WTC11 (cell line): ENCODE measurements at regions not wholly inside any gene's neighbourhood (a gene's known extent, or its start where the extent isn't known, plus 50 kb on each side); places are given as distances from the start of the nearest gene placed in this dataset.

Experiments
- ATAC-seq: fragments of 200-7000 bp; cut with Tn5 transposase; 2 replicates; pipeline ENCODE4 v1.10.0; 2021; ENCODE audit warnings: mild to moderate bottlenecking, moderate library complexity
- CTCF ChIA-PET: fragments of 300-600 bp; sonication (Branson Sonifier 250); formaldehyde crosslinking; loops from one replicate; lab custom pipeline; 2021; ENCODE audit warnings: antibody characterized with exemption; lab: Charles Lee
- POLR2A ChIA-PET: fragments of 350-600 bp; sonication (Branson Sonifier 250); formaldehyde crosslinking; loops from one replicate; lab custom pipeline; 2021; ENCODE audit warnings: antibody characterized with exemption; lab: Charles Lee
- DNase-seq: peaks from one replicate; pipeline ENCODE4 v3.0.0; 2021; ENCODE audit warnings: low spot score
- H3K27ac Mint-ChIP-seq: 2 replicates; pipeline ENCODE4 v1.8.0; 2021; ENCODE audit warnings: mixed read lengths
- H3K27me3 Mint-ChIP-seq: 2 replicates; pipeline ENCODE4 v1.8.0; 2021; ENCODE audit warnings: low read depth, mild to moderate bottlenecking, moderate library complexity, mixed read lengths
- H3K36me3 Mint-ChIP-seq: 2 replicates; pipeline ENCODE4 v1.8.0; 2021; ENCODE audit warnings: mixed read lengths
- H3K4me1 Mint-ChIP-seq: 2 replicates; pipeline ENCODE4 v1.8.0; 2022; ENCODE audit warnings: mixed read lengths
- H3K4me3 Mint-ChIP-seq: 2 replicates; pipeline ENCODE4 v1.8.0; 2021; ENCODE audit warnings: mild to moderate bottlenecking, moderate library complexity, mixed read lengths
- H3K9me3 Mint-ChIP-seq: 2 replicates; pipeline ENCODE4 v1.8.0; 2021; ENCODE audit warnings: mixed read lengths
- ELF4 ChIP-seq: sonication (generic); formaldehyde crosslinking; IDR thresholded peaks from 2 replicates; pipeline ENCODE4 v1.8.1; 2022; ENCODE audit warnings: low read depth, mild to moderate bottlenecking, moderate library complexity, missing genetic modification reagents
- FOXK1 ChIP-seq: sonication (generic); formaldehyde crosslinking; IDR thresholded peaks from 2 replicates; pipeline ENCODE4 v1.8.0; 2022; ENCODE audit warnings: mild to moderate bottlenecking, moderate library complexity, missing genetic modification reagents
- GRHL2 ChIP-seq: fragments of 250-450 bp; sonication (Bioruptor Pico); IDR thresholded peaks from 2 replicates; pipeline ENCODE4 v1.8.0; 2022; ENCODE audit warnings: mild to moderate bottlenecking, moderate library complexity; ENCODE audit not compliant: insufficient replicate concordance, severe bottlenecking
- GTF2I ChIP-seq: fragments of 250-450 bp; sonication (Bioruptor Pico); conservative IDR thresholded peaks from 2 replicates; pipeline ENCODE4 v1.4.0; 2021; ENCODE audit warnings: mild to moderate bottlenecking
- NFYB ChIP-seq: sonication (generic); formaldehyde crosslinking; conservative IDR thresholded peaks from 2 replicates; pipeline ENCODE4 v1.8.0; 2022; ENCODE audit warnings: low read depth, missing genetic modification reagents
- PRDM15 ChIP-seq: sonication (generic); formaldehyde crosslinking; IDR thresholded peaks from 2 replicates; pipeline ENCODE4 v1.8.0; 2022; ENCODE audit warnings: missing genetic modification reagents
- RELA ChIP-seq: sonication (generic); formaldehyde crosslinking; IDR thresholded peaks from 2 replicates; pipeline ENCODE4 v1.8.1; 2022; ENCODE audit warnings: missing genetic modification reagents, mild to moderate bottlenecking, borderline replicate concordance
- RORB ChIP-seq: fragments of 250-450 bp; sonication (Bioruptor Pico); IDR thresholded peaks from 2 replicates; pipeline ENCODE4 v1.9.0; 2021; ENCODE audit warnings: mild to moderate bottlenecking
- SOX15 ChIP-seq: fragments of 250-450 bp; sonication (Bioruptor Pico); IDR thresholded peaks from 2 replicates; pipeline ENCODE4 v1.9.0; 2021; ENCODE audit warnings: mild to moderate bottlenecking
- TF ChIP-seq, protein P1 (sequence below): fragments of 250-450 bp; sonication (Bioruptor Pico); IDR thresholded peaks from 2 replicates; pipeline ENCODE4 v1.9.0; 2021; ENCODE audit warnings: mild to moderate bottlenecking, borderline replicate concordance
- TF ChIP-seq, protein P2 (sequence below): sonication (generic); formaldehyde crosslinking; IDR thresholded peaks from 2 replicates; pipeline ENCODE4 v1.8.1; 2023; ENCODE audit warnings: mild to moderate bottlenecking, missing genetic modification reagents, borderline replicate concordance

DNA sequence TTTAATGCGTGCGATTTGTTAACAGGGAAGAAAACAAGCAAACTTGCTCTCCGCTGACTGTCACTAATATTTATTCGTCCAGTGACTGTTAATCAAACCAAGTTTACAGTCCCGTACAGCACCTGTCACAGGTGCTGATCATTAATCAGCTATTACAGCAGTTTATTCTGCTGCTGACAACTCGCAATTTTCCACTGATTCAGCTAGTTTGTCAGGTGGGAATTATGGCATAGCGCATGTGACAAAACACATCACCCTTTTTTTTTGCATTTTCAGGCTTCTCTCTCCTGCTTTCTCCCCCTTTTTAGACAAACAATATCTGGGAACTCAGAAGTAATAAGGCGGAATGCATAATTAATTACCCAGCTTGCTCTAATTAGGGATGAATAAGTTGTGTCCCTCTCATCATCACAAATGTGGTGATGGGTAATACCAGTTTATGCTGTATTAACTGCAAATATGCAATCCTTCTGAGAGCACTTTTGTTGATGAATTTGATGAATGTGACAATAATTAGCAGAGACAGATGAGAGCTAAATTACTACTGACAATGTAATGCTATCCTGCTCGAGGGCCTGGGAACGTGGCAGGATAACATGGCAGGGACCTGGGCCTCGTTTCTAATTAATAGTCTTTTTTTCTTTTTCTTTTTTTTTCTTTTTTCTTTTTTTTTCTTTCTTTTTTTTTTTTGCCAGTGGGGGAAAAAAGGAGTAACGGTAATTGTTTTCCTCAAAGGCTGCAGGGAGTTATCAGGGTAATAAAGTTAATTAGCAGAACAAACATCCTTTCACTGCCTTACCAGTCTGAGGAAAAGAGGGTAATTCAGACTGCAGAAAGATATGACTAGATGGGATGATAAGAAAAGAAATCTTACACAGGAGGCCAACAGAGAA, 150.3 kb upstream of the SOX2 start (continued):
- TF ChIP-seq, protein P1, sequence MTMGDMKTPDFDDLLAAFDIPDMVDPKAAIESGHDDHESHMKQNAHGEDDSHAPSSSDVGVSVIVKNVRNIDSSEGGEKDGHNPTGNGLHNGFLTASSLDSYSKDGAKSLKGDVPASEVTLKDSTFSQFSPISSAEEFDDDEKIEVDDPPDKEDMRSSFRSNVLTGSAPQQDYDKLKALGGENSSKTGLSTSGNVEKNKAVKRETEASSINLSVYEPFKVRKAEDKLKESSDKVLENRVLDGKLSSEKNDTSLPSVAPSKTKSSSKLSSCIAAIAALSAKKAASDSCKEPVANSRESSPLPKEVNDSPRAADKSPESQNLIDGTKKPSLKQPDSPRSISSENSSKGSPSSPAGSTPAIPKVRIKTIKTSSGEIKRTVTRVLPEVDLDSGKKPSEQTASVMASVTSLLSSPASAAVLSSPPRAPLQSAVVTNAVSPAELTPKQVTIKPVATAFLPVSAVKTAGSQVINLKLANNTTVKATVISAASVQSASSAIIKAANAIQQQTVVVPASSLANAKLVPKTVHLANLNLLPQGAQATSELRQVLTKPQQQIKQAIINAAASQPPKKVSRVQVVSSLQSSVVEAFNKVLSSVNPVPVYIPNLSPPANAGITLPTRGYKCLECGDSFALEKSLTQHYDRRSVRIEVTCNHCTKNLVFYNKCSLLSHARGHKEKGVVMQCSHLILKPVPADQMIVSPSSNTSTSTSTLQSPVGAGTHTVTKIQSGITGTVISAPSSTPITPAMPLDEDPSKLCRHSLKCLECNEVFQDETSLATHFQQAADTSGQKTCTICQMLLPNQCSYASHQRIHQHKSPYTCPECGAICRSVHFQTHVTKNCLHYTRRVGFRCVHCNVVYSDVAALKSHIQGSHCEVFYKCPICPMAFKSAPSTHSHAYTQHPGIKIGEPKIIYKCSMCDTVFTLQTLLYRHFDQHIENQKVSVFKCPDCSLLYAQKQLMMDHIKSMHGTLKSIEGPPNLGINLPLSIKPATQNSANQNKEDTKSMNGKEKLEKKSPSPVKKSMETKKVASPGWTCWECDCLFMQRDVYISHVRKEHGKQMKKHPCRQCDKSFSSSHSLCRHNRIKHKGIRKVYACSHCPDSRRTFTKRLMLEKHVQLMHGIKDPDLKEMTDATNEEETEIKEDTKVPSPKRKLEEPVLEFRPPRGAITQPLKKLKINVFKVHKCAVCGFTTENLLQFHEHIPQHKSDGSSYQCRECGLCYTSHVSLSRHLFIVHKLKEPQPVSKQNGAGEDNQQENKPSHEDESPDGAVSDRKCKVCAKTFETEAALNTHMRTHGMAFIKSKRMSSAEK (CRISPR knock-in tag) = no peak
- TF ChIP-seq RORB (CRISPR knock-in tag) (no peak), FOXK1 (CRISPR knock-in tag) (no peak), ELF4 (CRISPR knock-in tag) (no peak)

GRCh38 chr3:181558870-181559269, 152.9 kb upstream of the SOX2 start:
- H3K9me3 Mint-ChIP-seq = no peaks in the 10 kb centered on the region
- ChIA-PET POLR2A (no interaction called here), CTCF (no interaction called here)
- TF ChIP-seq GRHL2 (CRISPR knock-in tag) = no peak
- TF ChIP-seq NFYB (CRISPR knock-in tag) = no peak
- no peak for TF ChIP-seq GTF2I (CRISPR knock-in tag)
- no peak for TF ChIP-seq PRDM15 (CRISPR knock-in tag)
- TF ChIP-seq SOX15 = no peak
- no peak for TF ChIP-seq RELA (CRISPR knock-in tag)
- TF ChIP-seq, protein P2, sequence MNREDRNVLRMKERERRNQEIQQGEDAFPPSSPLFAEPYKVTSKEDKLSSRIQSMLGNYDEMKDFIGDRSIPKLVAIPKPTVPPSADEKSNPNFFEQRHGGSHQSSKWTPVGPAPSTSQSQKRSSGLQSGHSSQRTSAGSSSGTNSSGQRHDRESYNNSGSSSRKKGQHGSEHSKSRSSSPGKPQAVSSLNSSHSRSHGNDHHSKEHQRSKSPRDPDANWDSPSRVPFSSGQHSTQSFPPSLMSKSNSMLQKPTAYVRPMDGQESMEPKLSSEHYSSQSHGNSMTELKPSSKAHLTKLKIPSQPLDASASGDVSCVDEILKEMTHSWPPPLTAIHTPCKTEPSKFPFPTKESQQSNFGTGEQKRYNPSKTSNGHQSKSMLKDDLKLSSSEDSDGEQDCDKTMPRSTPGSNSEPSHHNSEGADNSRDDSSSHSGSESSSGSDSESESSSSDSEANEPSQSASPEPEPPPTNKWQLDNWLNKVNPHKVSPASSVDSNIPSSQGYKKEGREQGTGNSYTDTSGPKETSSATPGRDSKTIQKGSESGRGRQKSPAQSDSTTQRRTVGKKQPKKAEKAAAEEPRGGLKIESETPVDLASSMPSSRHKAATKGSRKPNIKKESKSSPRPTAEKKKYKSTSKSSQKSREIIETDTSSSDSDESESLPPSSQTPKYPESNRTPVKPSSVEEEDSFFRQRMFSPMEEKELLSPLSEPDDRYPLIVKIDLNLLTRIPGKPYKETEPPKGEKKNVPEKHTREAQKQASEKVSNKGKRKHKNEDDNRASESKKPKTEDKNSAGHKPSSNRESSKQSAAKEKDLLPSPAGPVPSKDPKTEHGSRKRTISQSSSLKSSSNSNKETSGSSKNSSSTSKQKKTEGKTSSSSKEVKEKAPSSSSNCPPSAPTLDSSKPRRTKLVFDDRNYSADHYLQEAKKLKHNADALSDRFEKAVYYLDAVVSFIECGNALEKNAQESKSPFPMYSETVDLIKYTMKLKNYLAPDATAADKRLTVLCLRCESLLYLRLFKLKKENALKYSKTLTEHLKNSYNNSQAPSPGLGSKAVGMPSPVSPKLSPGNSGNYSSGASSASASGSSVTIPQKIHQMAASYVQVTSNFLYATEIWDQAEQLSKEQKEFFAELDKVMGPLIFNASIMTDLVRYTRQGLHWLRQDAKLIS = no peak
- TF ChIP-seq, all 79 proteins: peak for 0
- H3K36me3 Mint-ChIP-seq = no peaks in the 10 kb centered on the region
- no peaks in the 10 kb centered on the region for H3K27me3 Mint-ChIP-seq
- H3K4me1 Mint-ChIP-seq = peaks cover 4% of the 10 kb centered on the region; the same call in 1 of the 2 replicates
- DNase-seq (no peak), ATAC-seq (no peak)
- no peak overlapping the region for H3K27ac Mint-ChIP-seq
- H3K4me3 Mint-ChIP-seq = no peak overlapping the region
